Neuronal stem cell (in vitro differentiated cells): ENCODE measurements at regions not wholly inside any gene's neighbourhood (a gene's known extent, or its start where the extent isn't known, plus 50 kb on each side); places are given as distances from the start of the nearest gene placed in this dataset.
A peak's percentile ranks its signal among the peaks of the same experiment; 100 is the strongest.

ENCODE experiments used
- DNase-seq: peaks from one replicate; pipeline ENCODE4 v3.0.0-alpha.2; 2013; ENCODE audit warnings: low spot score
- H2AFZ ChIP-seq: one replicate; pipeline ENCODE4 v1.6.1; 2013; ENCODE audit warnings: mild to moderate bottlenecking, low read length, inconsistent platforms
- H2AK5ac ChIP-seq: 2 replicates; pipeline ENCODE4 v1.6.1; 2013; ENCODE audit warnings: low read depth, mild to moderate bottlenecking, inconsistent platforms, low read length, moderate library complexity, mixed read lengths
- H2BK120ac ChIP-seq: 2 replicates; pipeline ENCODE4 v1.6.1; 2013; ENCODE audit warnings: low read depth, mild to moderate bottlenecking, inconsistent platforms, low read length, moderate library complexity, mixed read lengths
- H2BK12ac ChIP-seq: one replicate; pipeline ENCODE4 v1.6.1; 2013; ENCODE audit warnings: low read length, inconsistent platforms
- H2BK15ac ChIP-seq: 2 replicates; pipeline ENCODE4 v1.6.1; 2013; ENCODE audit warnings: mild to moderate bottlenecking, low read length, inconsistent platforms, mixed read lengths
- H2BK5ac ChIP-seq: one replicate; pipeline ENCODE4 v1.6.1; 2013; ENCODE audit warnings: inconsistent platforms, mild to moderate bottlenecking, low read length, moderate library complexity
- H3K14ac ChIP-seq: one replicate; pipeline ENCODE4 v1.6.1; 2013; ENCODE audit warnings: low read length, inconsistent platforms
- H3K18ac ChIP-seq: 2 replicates; pipeline ENCODE4 v1.6.1; 2013; ENCODE audit warnings: low read length, inconsistent platforms
- H3K23ac ChIP-seq: 2 replicates; pipeline ENCODE4 v1.6.1; 2013; ENCODE audit warnings: low read depth, mild to moderate bottlenecking, mixed read lengths, low read length, inconsistent platforms; ENCODE audit not compliant: poor library complexity
- H3K27ac ChIP-seq: replicated peaks from 3 replicates; pipeline ENCODE4 v1.5.1; 2013; ENCODE audit warnings: low read length, inconsistent platforms
- H3K27me3 ChIP-seq, 3 experiments: 2 replicates each; pipeline ENCODE4 v1.6.1; 2013; ENCODE audit warnings: low read length in 3 of 3, mild to moderate bottlenecking in 2 of 3, inconsistent platforms in 1 of 3, low read depth in 1 of 3, mixed read lengths in 1 of 3, moderate library complexity in 1 of 3; ENCODE audit not compliant: control insufficient read depth in 3 of 3, insufficient read depth in 3 of 3
- H3K36me3 ChIP-seq, 2 donors: replicated peaks in 1 of 2; 2 replicates each; pipeline ENCODE4 v1.6.1; 2013; ENCODE audit warnings: low read length in 2 of 2; ENCODE audit not compliant: control insufficient read depth in 2 of 2, insufficient read depth in 2 of 2
- H3K4ac ChIP-seq: 2 replicates; pipeline ENCODE4 v1.6.1; 2013; ENCODE audit warnings: inconsistent platforms, mild to moderate bottlenecking, low read length, moderate library complexity
- H3K4me1 ChIP-seq, 2 donors: 1 replicate in 1 of 2; 2 replicates in 1 of 2; pipeline ENCODE4 v1.6.1; 2013; ENCODE audit warnings: low read length in 2 of 2, low read depth in 1 of 2; ENCODE audit not compliant: control insufficient read depth in 2 of 2, insufficient read depth in 1 of 2
- H3K4me2 ChIP-seq: one replicate; pipeline ENCODE4 v1.6.1; 2013; ENCODE audit warnings: mild to moderate bottlenecking, low read length, inconsistent platforms; ENCODE audit not compliant: insufficient read depth, poor library complexity, severe bottlenecking
- H3K4me3 ChIP-seq, 2 donors: 2 replicates each; pipeline ENCODE4 v1.5.1; 2013; ENCODE audit warnings: low read length in 2 of 2, mild to moderate bottlenecking in 2 of 2, inconsistent platforms in 1 of 2, moderate library complexity in 1 of 2
- H3K79me1 ChIP-seq: one replicate; pipeline ENCODE4 v1.6.1; 2013; ENCODE audit warnings: low read depth, mild to moderate bottlenecking, inconsistent platforms, low read length, moderate library complexity
- H3K9ac ChIP-seq: one replicate; pipeline ENCODE4 v1.6.1; 2013; ENCODE audit warnings: mild to moderate bottlenecking, low read depth, low read length, inconsistent platforms; ENCODE audit not compliant: poor library complexity
- H3K9me3 ChIP-seq, 2 donors: replicated peaks in 1 of 2; 2 replicates each; pipeline versions ENCODE3 to v1.6.1; 2013; ENCODE audit warnings: low read length in 2 of 2, mild to moderate bottlenecking in 2 of 2, inconsistent platforms in 1 of 2, low read depth in 1 of 2, mixed read lengths in 1 of 2, moderate library complexity in 1 of 2; ENCODE audit not compliant: control insufficient read depth in 2 of 2, insufficient read depth in 1 of 2
- H4K8ac ChIP-seq: one replicate; pipeline ENCODE4 v1.6.1; 2013; ENCODE audit warnings: low read depth, mild to moderate bottlenecking, inconsistent platforms, low read length, moderate library complexity
- H4K91ac ChIP-seq: one replicate; pipeline ENCODE4 v1.6.1; 2013; ENCODE audit warnings: low read length, low read depth, mild to moderate bottlenecking, inconsistent platforms; ENCODE audit not compliant: poor library complexity
- WGBS, 2 donors: extraction: QIAGEN DNeasy Blood & Tissue Kit; methylation state at CpG; one replicate each; pipeline ENCODE4 v1.1.7; 2013; ENCODE audit warnings: missing lambda C conversion rate in 2 of 2, mixed read lengths in 1 of 2; ENCODE audit not compliant: insufficient read length in 2 of 2, insufficient replicate concordance in 1 of 2; ENCODE audit errors: extremely low coverage in 2 of 2; 5-methylcytosine and 5-hydroxymethylcytosine counted together

- Histone ChIP-seq H2BK5ac (no peak overlapping the region), H3K27me3 (peaks cover 0 to 2% (median 0%) of the 10 kb centered on the region in 3 experiments), H2BK15ac (no peak overlapping the region), H3K4ac (no peak overlapping the region), H3K23ac (no peak overlapping the region), H3K79me1 (no peaks in the 10 kb centered on the region), H3K4me1 (no peaks in the 10 kb centered on the region), H3K27ac (no peak overlapping the region), H3K14ac (no peak overlapping the region), H3K9ac (no peak overlapping the region), H3K9me3 (no peaks in the 10 kb centered on the region), H2BK12ac (no peak overlapping the region), H4K8ac (no peak overlapping the region), H3K4me3 (no peak overlapping the region), H4K91ac (no peak overlapping the region), H2BK120ac (no peak overlapping the region), H3K36me3 (no peaks in the 10 kb centered on the region), H3K18ac (no peak overlapping the region), H2AK5ac (no peak overlapping the region), H3K4me2 (no peak overlapping the region), H2AFZ (no peak overlapping the region)
- no CpG with 5 or more reads among the region's 1 CpG for WGBS, 2 donors
- DNase-seq: no peak
These were observed 140.6 kb downstream of the ARSF start for GRCh38 chrX:3181846-3182245.

GRCh38 chrX:3178329-3178728 lies 137.1 kb downstream of the ARSF start:
- Histone ChIP-seq H3K27me3 (peaks cover 0 to 2% (median 0%) of the 10 kb centered on the region in 3 experiments), H3K9me3 (no peaks in the 10 kb centered on the region)

GRCh38 chrX:3177851-3178250 lies 136.6 kb downstream of the ARSF start:
- Histone ChIP-seq H3K27me3 (peaks cover 0 to 2% (median 0%) of the 10 kb centered on the region in 3 experiments), H3K4me2 (no peak overlapping the region), H2AK5ac (no peak overlapping the region), H3K23ac (no peak overlapping the region), H3K18ac (no peak overlapping the region), H3K9me3 (no peaks in the 10 kb centered on the region), H2AFZ (no peak overlapping the region), H4K91ac (no peak overlapping the region), H3K9ac (no peak overlapping the region), H2BK15ac (no peak overlapping the region), H4K8ac (no peak overlapping the region), H3K4me3 (no peak overlapping the region), H2BK120ac (no peak overlapping the region), H3K14ac (no peak overlapping the region), H3K4ac (no peak overlapping the region), H2BK5ac (no peak overlapping the region), H3K36me3 (no peaks in the 10 kb centered on the region), H3K4me1 (no peaks in the 10 kb centered on the region), H3K79me1 (no peaks in the 10 kb centered on the region), H2BK12ac (no peak overlapping the region), H3K27ac (no peak overlapping the region)
- DNase-seq: no peak
- WGBS, 2 donors: no CpG with 5 or more reads among the region's 4 CpGs

More at GRCh38 chrX:3178329-3178728, 137.1 kb downstream of the ARSF start:
- no peak overlapping the region for H2BK12ac ChIP-seq
- H3K4me1 ChIP-seq: no peaks in the 10 kb centered on the region
- no peak overlapping the region for H3K14ac ChIP-seq
- H2BK15ac ChIP-seq: no peak overlapping the region
- no peaks in the 10 kb centered on the region for H3K36me3 ChIP-seq
- no peak overlapping the region for H2BK120ac ChIP-seq
- no peak overlapping the region for H3K4me3 ChIP-seq
- no peak overlapping the region for H2BK5ac ChIP-seq
- H2AK5ac ChIP-seq: no peak overlapping the region
- H3K79me1 ChIP-seq: no peaks in the 10 kb centered on the region
- H3K9ac ChIP-seq: no peak overlapping the region
- no peak overlapping the region for H3K27ac ChIP-seq
- H2AFZ ChIP-seq: no peak overlapping the region
- no peak overlapping the region for H3K18ac ChIP-seq
- no peak overlapping the region for H3K4ac ChIP-seq
- WGBS, 2 donors: no CpG with 5 or more reads among the region's 2 CpGs
- no peak overlapping the region for H4K91ac ChIP-seq
- H3K23ac ChIP-seq: no peak overlapping the region
- DNase-seq: no peak
- no peak overlapping the region for H4K8ac ChIP-seq
- H3K4me2 ChIP-seq: no peak overlapping the region

GRCh38 chrX:3176439-3176820 lies 135.2 kb downstream of the ARSF start:
- Histone ChIP-seq H3K14ac (no peak overlapping the region), H3K23ac (no peak overlapping the region), H4K91ac (no peak overlapping the region), H2AK5ac (no peak overlapping the region), H2AFZ (peak overlapping the region; percentile 28), H3K4me1 (no peaks in the 10 kb centered on the region), H3K36me3 (no peaks in the 10 kb centered on the region), H3K27me3 (peaks cover 0 to 2% (median 0%) of the 10 kb centered on the region in 3 experiments), H2BK5ac (no peak overlapping the region), H3K9ac (no peak overlapping the region), H3K4me2 (no peak overlapping the region), H2BK120ac (no peak overlapping the region), H3K4me3 (no peak overlapping the region), H3K18ac (no peak overlapping the region), H2BK12ac (no peak overlapping the region), H3K4ac (no peak overlapping the region), H2BK15ac (no peak overlapping the region), H3K79me1 (no peaks in the 10 kb centered on the region), H3K9me3 (no peaks in the 10 kb centered on the region), H3K27ac (peak overlapping the region; percentile 33), H4K8ac (no peak overlapping the region)
- no CpG with 5 or more reads among the region's 5 CpGs for WGBS, 2 donors
- no peak for DNase-seq
